ENCODE measurements at regions not wholly inside any gene's neighbourhood (a gene's known extent, or its start where the extent isn't known, plus 50 kb on each side); places are given as distances from the start of the nearest gene placed in this dataset.
"Not testable (repeated sequence)": the region's sequence is repeated elsewhere in the genome, so short reads cannot be mapped to it uniquely, and the experiment has no call there.

DNA sequence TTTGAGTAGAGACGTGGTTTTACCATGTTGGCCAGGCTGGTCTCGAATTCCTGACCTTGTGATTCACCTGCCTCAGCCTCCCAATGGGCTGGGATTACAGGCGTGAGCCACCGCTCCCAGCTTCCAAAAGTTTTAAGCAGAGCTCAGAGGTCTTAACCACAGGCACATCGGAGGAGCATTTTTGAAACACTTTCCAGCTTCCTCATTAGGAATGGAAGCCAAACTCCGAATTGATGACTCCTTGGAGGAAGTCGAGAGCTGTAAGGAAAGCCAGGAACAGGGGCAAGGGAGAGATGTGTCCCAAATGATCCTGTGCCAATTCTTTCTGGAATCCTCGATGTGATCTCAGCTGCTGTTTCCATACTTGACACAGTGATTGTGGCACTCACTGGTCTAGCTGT lies 56.2 kb upstream of the CCZ1B start:
- ATAC-seq; H3K4me1 Mint-ChIP-seq (ENCODE audit: low read depth); H3K9me3 Mint-ChIP-seq; H3K4me3 Mint-ChIP-seq; H3K36me3 Mint-ChIP-seq (ENCODE audit: insufficient read depth); DNase-seq: not testable (repeated sequence)
- peaks cover 23% of the 10 kb centered on the region for H3K27me3 Mint-ChIP-seq (ENCODE audit: low read depth)

DNA sequence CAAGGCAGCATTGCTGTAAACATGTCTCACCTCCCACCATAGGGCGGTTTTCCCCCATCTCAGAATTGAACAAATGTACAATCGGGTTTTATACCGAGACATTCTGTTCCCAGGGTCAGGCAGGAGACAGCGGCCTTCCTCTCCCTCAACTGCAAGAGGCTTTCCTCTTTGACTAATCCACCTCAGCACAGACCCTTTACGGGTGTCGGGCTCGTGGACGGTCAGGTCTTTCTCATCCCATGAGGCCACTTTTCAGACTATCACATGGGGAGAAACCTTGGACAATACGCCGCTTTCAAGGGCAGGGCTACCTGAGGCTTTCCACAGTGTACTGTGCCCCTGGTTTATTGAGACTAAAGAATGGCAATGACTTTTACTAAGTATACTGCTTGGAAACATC lies 57.7 kb upstream of the CCZ1B start:
- H3K4me1 Mint-ChIP-seq (ENCODE audit: low read depth); H3K9me3 Mint-ChIP-seq; ATAC-seq; H3K4me3 Mint-ChIP-seq; H3K36me3 Mint-ChIP-seq (ENCODE audit: insufficient read depth); DNase-seq: not testable (repeated sequence)
- peaks cover 30% of the 10 kb centered on the region for H3K27me3 Mint-ChIP-seq (ENCODE audit: low read depth)

DNA sequence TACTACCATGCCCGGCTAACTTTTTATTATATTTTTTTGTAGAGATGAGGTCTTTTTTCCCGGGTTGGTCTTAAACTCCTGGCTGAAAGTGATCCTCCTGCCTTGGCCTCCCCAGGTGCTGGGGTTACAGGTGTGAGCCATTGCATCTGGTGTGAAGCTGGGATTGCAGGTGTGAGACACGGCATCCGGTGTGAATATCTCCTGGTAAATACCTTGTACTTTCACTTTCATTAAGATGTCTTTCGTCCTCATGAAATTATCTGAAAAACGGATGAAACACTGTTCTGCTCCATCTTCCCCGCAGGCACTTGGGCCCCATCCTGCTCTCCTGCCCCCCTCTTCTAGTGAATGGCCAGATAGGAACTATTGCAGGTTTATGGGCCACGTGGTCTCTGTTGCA lies 60.1 kb upstream of the CCZ1B start:
- Mint-ChIP-seq H3K4me3 (no peak overlapping the region), H3K9me3 (no peaks in the 10 kb centered on the region), H3K27me3 (ENCODE audit: low read depth) (peaks cover 22% of the 10 kb centered on the region), H3K36me3 (ENCODE audit: insufficient read depth) (no peaks in the 10 kb centered on the region), H3K4me1 (ENCODE audit: low read depth) (no peaks in the 10 kb centered on the region)
- DNase-seq = no peak
- ATAC-seq = no peak

DNA sequence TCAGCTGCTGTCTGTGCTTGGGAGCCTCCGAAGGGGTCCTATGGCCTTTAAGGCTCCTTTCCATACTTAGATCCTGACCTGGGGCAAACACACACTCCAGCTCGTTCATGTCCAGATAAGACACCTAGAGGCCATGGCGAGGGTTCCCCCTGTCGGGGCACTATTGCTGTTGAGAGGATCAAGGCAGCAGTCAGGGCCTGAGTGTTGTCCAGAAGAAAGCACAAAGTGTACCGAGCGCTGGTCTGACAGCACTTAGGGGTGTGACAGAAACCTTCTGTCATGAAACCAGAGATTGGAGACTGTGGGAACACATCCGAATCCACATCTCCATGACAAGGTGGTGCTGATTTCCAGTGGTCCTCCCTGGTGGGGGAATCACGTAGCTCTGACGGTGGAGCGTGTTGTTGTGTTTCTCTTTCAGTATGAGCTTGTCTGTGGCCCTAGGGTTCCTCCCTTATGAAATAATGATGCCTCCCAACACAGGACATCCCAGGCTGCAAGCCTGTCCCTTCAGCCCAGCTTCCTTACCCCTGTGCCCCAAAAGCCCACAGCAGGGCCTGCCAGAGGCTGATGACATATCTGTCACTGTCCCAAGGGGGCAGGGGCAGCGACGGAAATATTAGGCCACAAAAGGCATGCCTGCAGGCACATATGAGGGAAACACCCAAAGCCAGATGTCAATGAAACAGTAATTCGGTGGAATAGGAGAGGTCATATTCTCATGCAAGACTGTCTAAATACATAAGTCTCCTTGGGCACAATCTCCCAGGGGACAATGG lies 62.4 kb upstream of the CCZ1B start:
- H3K4me3 Mint-ChIP-seq; ATAC-seq; H3K4me1 Mint-ChIP-seq (ENCODE audit: low read depth); H3K9me3 Mint-ChIP-seq; DNase-seq; H3K36me3 Mint-ChIP-seq (ENCODE audit: insufficient read depth): not testable (repeated sequence)
- H3K27me3 Mint-ChIP-seq (ENCODE audit: low read depth) = peaks cover 12% of the 10 kb centered on the region

DNA sequence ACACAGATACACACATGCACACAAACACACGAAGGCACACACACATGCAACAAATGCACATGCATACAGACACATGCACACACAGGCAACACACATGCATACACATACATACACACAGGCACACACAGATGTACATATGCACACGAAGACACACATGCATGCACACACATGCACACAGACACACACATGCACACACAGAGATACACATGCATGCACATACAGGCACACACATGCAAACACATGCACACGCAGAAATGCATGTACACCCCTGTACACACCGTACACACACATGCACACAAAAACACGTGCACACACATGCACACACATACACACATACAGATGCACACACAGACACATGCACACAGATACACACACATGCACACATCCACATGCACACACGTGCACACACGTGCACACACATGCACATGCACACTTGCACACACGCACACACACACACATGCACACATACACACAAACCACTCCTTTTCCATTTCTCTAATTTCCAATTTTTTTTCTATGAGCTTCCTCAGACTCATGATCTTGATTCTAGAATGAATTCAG lies 63.3 kb upstream of the CCZ1B start:
- H3K4me3 Mint-ChIP-seq = no peak overlapping the region
- no peak for DNase-seq
- no peaks in the 10 kb centered on the region for H3K4me1 Mint-ChIP-seq (ENCODE audit: low read depth)
- no peak for ATAC-seq
- H3K36me3 Mint-ChIP-seq (ENCODE audit: insufficient read depth) = no peaks in the 10 kb centered on the region
- H3K27me3 Mint-ChIP-seq (ENCODE audit: low read depth) = peaks cover 12% of the 10 kb centered on the region
- H3K9me3 Mint-ChIP-seq = no peaks in the 10 kb centered on the region

DNA sequence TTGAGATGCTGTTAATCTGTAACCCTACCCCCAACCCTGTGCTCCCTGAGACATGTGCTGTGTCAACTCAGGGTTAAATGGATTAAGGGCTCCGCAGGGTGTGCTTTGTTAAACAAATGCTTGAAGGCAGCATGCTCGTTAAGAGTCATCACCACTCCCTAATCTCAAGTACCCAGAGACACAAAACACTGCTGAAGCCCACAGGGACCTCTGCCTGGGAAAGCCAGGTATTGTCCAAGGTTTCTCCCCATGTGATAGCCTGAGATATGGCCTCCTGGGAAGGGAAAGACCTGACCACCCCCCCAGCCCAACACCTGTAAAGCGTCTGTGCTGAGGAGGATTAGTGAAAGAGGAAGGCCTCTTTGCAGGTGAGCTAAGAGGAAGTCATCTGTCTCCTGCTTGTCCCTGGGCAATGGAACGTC lies 76.0 kb upstream of the CCZ1B start:
- DNase-seq; ATAC-seq; H3K27me3 Mint-ChIP-seq (ENCODE audit: low read depth): not testable (repeated sequence)

DNA sequence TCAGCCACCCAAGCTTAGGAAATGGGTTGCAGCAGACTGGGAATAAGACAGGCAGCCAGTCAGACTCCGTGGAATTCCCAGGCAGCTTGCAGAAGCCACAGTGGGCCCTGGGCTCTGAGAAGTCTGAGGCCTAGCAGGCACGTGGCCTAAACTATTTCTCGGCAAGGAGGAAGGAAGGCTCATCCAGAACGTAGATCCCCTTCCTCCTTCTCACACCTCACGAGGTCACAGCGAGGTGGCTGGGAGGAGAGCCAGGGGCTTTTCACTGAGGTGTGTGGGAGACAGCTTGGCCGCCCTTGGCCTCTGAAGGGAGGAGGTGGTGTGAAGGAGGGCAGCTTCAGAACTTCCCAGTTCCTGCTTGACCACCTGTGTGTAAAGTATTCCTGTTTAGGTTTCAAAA lies 77.2 kb upstream of the CCZ1B start:
- not testable (repeated sequence) for H3K4me3 Mint-ChIP-seq; H3K27me3 Mint-ChIP-seq (ENCODE audit: low read depth)

More for the DNA sequence above, 76.0 kb upstream of the CCZ1B start:
- H3K4me3 Mint-ChIP-seq; H3K4me1 Mint-ChIP-seq (ENCODE audit: low read depth); H3K36me3 Mint-ChIP-seq (ENCODE audit: insufficient read depth); H3K9me3 Mint-ChIP-seq: not testable (repeated sequence)

DNA sequence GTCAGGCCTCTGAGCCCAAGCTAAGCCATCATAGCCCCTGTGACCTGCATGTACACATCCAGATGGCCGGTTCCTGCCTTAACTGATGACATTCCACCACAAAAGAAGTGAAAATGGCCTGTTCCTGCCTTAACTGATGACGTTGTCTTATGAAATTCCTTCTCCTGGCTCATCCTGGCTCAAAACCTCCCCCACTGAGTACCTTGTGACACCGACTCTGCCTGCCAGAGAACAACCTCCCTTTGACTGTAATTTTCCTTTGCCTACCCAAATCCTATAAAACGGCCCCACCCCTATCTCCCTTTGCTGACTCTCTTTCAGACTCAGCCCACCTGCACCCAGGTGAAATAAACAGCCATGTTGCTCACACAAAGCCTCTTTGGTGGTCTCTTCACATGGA lies 77.7 kb upstream of the CCZ1B start:
- H3K4me1 Mint-ChIP-seq (ENCODE audit: low read depth); ATAC-seq; DNase-seq; H3K4me3 Mint-ChIP-seq; H3K27me3 Mint-ChIP-seq (ENCODE audit: low read depth); H3K36me3 Mint-ChIP-seq (ENCODE audit: insufficient read depth); H3K9me3 Mint-ChIP-seq: not testable (repeated sequence)

More for the DNA sequence above, 77.2 kb upstream of the CCZ1B start:
- not testable (repeated sequence) for H3K36me3 Mint-ChIP-seq (ENCODE audit: insufficient read depth); DNase-seq; ATAC-seq; H3K9me3 Mint-ChIP-seq; H3K4me1 Mint-ChIP-seq (ENCODE audit: low read depth)

DNA sequence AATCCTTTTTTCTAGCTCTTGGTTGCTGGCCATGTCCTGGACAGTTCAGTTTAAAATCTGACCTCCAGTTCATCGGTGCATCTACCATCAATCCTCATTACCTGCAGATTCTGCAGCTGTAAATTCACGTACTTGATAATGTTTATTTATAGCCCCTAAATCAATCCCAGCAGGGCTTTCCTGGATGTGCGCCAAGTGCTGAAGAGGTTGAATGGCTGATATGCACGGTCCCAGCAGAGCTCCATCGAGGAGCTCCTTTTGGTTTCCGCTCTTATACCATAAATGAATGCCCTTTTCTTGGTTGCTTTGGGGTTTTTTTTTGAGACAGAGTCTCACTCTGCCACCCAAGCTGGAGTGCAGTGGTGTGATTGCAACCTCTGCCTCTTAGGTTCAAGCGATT lies 91.2 kb upstream of the CCZ1B start:
- H3K4me3 Mint-ChIP-seq = no peak overlapping the region
- no peak for ATAC-seq
- no peaks in the 10 kb centered on the region for H3K9me3 Mint-ChIP-seq
- H3K36me3 Mint-ChIP-seq (ENCODE audit: insufficient read depth) = no peaks in the 10 kb centered on the region
- no peaks in the 10 kb centered on the region for H3K4me1 Mint-ChIP-seq (ENCODE audit: low read depth)
- H3K27me3 Mint-ChIP-seq (ENCODE audit: low read depth) = peaks cover 8% of the 10 kb centered on the region
- no peak for DNase-seq

DNA sequence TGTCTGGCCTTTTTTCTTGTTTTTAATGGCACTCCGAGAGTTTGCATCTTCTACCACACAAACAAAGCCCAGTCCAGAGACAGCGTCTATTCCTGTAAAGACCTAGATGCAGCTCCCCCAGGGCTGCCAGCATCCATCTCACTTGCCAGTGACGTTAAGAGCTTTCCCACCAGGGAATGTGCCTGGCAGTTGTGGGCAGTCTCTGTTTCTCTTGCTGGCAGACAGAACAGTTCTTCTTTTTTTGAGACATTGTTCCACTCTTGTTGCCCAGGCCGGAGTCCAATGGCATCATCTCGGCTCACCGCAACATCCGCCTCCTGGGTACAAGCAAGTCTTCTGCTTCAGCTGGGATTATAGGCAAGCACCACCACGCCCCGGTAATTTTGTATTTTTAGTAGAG lies 93.1 kb upstream of the CCZ1B start:
- not testable (repeated sequence) for DNase-seq; H3K4me1 Mint-ChIP-seq (ENCODE audit: low read depth); H3K36me3 Mint-ChIP-seq (ENCODE audit: insufficient read depth); H3K9me3 Mint-ChIP-seq; ATAC-seq; H3K4me3 Mint-ChIP-seq; H3K27me3 Mint-ChIP-seq (ENCODE audit: low read depth)

DNA sequence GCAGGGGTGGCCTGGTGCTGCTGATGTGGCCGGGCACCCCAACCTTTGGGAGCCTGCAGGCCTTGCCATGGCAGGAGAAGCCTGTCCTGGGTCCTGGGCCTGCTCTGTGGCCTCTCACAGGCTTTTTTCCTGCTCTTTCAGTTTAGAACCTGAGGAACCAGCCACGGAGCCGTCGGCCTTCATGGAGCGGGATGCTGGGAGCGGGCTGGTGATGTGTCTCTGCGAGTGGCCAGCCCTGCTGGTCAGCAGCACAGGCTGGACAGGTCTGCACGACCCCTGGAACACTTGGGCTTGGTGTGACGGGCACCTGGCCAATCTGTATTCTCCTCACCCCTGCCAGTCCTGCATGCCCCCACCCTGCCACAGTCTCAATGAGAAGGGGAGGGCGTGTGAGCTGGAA lies 98.4 kb upstream of the CCZ1B start:
- H3K4me1 Mint-ChIP-seq (ENCODE audit: low read depth); H3K27me3 Mint-ChIP-seq (ENCODE audit: low read depth); H3K36me3 Mint-ChIP-seq (ENCODE audit: insufficient read depth); DNase-seq; H3K4me3 Mint-ChIP-seq; H3K9me3 Mint-ChIP-seq; ATAC-seq: not testable (repeated sequence)

DNA sequence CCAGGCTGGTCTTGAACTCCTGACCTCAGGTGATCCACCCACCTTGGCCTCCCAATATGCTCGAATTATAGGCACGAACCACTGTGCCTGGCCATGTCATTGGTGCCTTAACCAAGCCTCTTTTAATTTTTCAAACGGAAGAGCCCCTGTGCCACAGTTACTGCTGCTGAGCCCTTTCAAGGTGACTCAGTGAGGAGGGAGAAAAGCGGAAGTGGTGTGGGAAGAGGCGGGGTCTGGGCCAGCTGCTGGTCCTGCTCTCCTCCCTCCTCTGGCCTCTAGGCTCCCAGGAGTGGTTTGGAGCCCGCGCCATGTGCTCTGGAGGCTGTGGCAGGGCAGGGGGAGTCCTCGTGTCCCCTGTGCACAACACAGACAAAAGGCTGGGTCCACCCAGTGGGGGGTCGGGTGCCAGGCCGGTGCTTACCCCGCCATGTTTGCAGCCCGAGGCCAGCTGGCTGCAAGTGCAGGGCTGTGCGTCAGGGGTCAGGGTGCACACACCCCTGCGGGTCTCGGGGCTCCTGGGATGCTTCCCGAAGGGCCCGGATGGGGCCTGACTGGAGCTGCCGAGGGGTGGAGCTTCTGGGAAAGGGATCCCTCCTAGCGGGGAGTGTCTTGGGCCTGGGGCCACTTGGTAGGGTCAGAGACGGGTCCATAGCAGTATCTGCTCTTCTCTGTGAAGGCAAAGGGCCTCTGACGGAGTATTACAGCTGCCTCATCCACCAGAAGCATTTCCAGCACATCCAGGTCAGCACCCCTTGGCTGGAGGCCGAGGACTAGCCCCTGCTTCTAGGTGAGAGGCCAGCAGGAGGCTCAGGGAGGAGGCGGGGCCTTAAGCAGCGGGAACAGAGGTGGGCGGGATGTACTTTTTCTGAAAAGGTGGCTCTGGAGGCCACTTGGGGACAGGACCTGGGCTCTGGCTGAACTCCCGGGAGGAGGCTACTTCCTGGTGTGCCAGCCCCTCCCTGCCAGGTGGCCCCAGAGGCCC lies 100.4 kb upstream of the CCZ1B start:
- not testable (repeated sequence) for H3K27me3 Mint-ChIP-seq (ENCODE audit: low read depth); H3K9me3 Mint-ChIP-seq; H3K4me1 Mint-ChIP-seq (ENCODE audit: low read depth); H3K4me3 Mint-ChIP-seq; H3K36me3 Mint-ChIP-seq (ENCODE audit: insufficient read depth); DNase-seq; ATAC-seq

DNA sequence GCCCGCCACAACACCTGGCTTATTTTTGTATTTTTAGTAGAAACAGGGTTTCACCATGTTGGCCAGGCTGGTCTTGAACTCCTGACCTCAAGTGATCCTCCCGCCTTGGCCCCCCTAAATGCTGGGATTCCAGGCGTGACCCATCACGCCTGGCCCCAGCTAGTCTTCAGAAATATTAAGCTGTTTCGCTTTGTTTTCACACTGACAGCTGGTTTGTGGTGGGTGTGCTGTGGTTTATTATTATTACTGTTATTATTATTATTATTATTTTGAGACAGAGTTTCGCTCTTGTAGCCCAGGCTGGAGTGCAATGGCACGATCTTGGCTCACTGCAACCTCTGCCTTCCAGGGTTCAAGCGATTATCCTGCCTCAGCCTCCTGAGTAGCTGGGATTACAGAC lies 101.6 kb upstream of the CCZ1B start:
- DNase-seq; H3K9me3 Mint-ChIP-seq; H3K4me3 Mint-ChIP-seq; ATAC-seq; H3K36me3 Mint-ChIP-seq (ENCODE audit: insufficient read depth); H3K4me1 Mint-ChIP-seq (ENCODE audit: low read depth); H3K27me3 Mint-ChIP-seq (ENCODE audit: low read depth): not testable (repeated sequence)

DNA sequence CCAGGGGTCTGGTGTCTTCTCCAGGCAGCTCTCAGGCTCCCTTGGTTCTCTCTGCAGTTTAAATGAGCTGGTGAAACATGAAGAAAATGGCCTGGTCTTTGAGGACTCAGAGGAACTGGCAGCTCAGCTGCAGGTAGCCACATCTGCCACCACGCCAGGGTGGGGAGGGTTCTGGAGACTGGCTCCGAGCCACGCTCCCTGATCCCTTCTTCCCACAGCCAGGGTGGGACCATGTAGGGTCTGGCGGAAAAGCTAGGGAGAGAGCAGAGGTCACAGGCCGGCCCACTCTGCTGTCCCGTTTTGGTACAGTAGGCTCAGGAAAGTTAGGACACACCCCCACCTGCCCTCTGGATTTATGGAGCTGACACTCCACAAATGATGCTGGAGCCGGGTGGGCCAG lies 103.5 kb upstream of the CCZ1B start:
- not testable (repeated sequence) for DNase-seq; ATAC-seq; H3K4me1 Mint-ChIP-seq (ENCODE audit: low read depth); H3K36me3 Mint-ChIP-seq (ENCODE audit: insufficient read depth); H3K4me3 Mint-ChIP-seq; H3K27me3 Mint-ChIP-seq (ENCODE audit: low read depth); H3K9me3 Mint-ChIP-seq
